Breast epithelium (tissue), 4 donors: ENCODE measurements at regions not wholly inside any gene's neighbourhood (a gene's known extent, or its start where the extent isn't known, plus 50 kb on each side); places are given as distances from the start of the nearest gene placed in this dataset.

ENCODE experiments used
- DNase-seq, 2 donors: peaks; one replicate each; pipeline ENCODE4 v3.0.0-alpha.2; 2019; ENCODE audit warnings: low spot score in 2 of 2
- H3K27ac ChIP-seq, 2 donors: fragments of 200-600 bp; sonication (generic) in 1 of 2; one replicate each; pipeline ENCODE4 v1.5.1; 2016 to 2019; ENCODE audit warnings: mild to moderate bottlenecking in 1 of 2
- H3K27me3 ChIP-seq, 2 donors: fragments of 200-600 bp; sonication (generic) in 1 of 2; one replicate each; pipeline versions ENCODE4 v1.5.1 to v1.6.0; 2017 to 2019; ENCODE audit warnings: control low read depth in 1 of 2, mild to moderate bottlenecking in 1 of 2
- H3K36me3 ChIP-seq: fragments of 200-600 bp; one replicate; pipeline ENCODE4 v1.5.1; 2019
- H3K4me1 ChIP-seq, 2 donors: fragments of 200-600 bp; sonication (generic); one replicate each; pipeline ENCODE4 v1.5.1; 2016 to 2019; ENCODE audit warnings: control low read depth in 1 of 2
- H3K4me3 ChIP-seq, 3 donors: fragments of 200-600 bp; sonication (generic); 1 replicate in 2 of 3; 2 replicates in 1 of 3; pipeline ENCODE4 v1.5.1; 2016 to 2019; ENCODE audit warnings: mild to moderate bottlenecking in 3 of 3, moderate library complexity in 2 of 3
- H3K9me3 ChIP-seq, 2 donors: fragments of 200-600 bp; sonication (generic) in 1 of 2; one replicate each; pipeline ENCODE4 v1.5.1; 2016 to 2019; ENCODE audit warnings: control low read depth in 1 of 2
- POLR2A ChIP-seq: fragments of 450-650 bp; IDR thresholded peaks from one replicate; pipeline ENCODE4 v1.6.1; 2016; ENCODE audit warnings: antibody characterized with exemption, mild to moderate bottlenecking, moderate library complexity
- POLR2AphosphoS5 ChIP-seq, 3 donors: sonication (generic); formaldehyde crosslinking; IDR thresholded peaks; one replicate each; pipeline ENCODE4 v1.6.1; 2017; ENCODE audit warnings: antibody characterized with exemption in 3 of 3
- intact Hi-C: fragments of 100-400 bp; cut with DNase I; formaldehyde crosslinking; loops from one replicate; pipeline ENCODE4 v1.15.1; 2023; ENCODE audit warnings: low total_unique reads
- TF ChIP-seq, protein P1 (sequence below), 3 donors: fragments of 450-650 bp; IDR thresholded peaks; one replicate each; pipeline ENCODE4 v1.5.1; 2016 to 2017; ENCODE audit warnings: antibody characterized with exemption in 3 of 3, mild to moderate bottlenecking in 3 of 3, moderate library complexity in 3 of 3

DNA sequence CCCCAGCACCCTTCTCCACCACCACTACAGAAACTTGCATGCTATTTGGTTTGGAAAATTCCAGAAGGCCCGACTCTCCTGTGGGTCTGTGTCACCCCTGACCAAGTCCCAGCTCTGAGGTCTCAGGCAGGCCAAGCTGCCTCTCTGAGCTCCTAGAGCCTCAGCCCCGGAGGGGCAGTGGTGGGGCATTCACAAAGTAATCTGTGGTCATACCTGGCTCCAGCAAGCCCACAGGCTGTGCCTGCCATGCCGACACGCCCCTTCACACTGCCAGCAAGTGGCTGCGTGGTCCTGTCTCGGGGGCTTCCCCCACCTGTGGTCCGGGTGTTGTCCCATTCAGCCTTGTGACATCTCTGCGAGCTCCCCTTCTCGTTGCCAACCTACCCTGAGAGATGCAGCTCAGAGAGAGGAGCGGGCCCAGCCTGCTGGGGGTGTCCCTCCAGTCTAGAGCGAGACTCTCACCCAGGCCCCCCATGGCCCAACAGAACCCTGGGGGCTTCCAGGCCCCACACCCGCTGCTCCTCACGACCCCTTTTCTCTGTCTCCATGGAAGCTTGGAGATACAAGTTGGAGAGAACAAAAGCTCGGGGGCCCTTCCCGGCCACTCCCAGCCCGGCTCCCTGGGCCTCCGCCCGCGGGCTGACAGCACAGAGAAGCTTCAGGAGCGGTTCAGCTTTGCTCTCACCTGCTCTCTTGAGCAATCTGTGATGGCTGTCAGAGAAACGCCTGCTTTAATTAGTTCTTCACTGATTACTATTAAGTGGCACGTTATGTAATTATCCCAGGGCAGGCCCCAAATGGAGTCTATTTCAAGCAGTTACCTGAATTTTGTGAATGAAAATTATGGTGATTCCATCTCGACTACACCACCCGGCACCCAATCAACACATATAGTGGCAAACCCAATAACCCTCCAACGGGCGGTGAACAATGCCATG is 147.7 kb upstream of the PHACTR3 start:
- Histone ChIP-seq H3K27ac (no peak overlapping the region), H3K4me1 (no peaks in the 10 kb centered on the region), H3K36me3 (no peaks in the 10 kb centered on the region), H3K27me3 (peaks cover 0 to 4% of the 10 kb centered on the region in 2 donors), H3K4me3 (no peak overlapping the region), H3K9me3 (peaks cover 0 to 5% of the 10 kb centered on the region in 2 donors)
- TF ChIP-seq, protein P1, sequence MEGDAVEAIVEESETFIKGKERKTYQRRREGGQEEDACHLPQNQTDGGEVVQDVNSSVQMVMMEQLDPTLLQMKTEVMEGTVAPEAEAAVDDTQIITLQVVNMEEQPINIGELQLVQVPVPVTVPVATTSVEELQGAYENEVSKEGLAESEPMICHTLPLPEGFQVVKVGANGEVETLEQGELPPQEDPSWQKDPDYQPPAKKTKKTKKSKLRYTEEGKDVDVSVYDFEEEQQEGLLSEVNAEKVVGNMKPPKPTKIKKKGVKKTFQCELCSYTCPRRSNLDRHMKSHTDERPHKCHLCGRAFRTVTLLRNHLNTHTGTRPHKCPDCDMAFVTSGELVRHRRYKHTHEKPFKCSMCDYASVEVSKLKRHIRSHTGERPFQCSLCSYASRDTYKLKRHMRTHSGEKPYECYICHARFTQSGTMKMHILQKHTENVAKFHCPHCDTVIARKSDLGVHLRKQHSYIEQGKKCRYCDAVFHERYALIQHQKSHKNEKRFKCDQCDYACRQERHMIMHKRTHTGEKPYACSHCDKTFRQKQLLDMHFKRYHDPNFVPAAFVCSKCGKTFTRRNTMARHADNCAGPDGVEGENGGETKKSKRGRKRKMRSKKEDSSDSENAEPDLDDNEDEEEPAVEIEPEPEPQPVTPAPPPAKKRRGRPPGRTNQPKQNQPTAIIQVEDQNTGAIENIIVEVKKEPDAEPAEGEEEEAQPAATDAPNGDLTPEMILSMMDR (IDR thresholded peaks at IDR 0.05): no peak
- TF ChIP-seq POLR2A (no peak), POLR2AphosphoS5 (IDR thresholded peaks at IDR 0.05) (no peak)
- DNase-seq: no peak
- intact Hi-C loops: no loop called here

DNA sequence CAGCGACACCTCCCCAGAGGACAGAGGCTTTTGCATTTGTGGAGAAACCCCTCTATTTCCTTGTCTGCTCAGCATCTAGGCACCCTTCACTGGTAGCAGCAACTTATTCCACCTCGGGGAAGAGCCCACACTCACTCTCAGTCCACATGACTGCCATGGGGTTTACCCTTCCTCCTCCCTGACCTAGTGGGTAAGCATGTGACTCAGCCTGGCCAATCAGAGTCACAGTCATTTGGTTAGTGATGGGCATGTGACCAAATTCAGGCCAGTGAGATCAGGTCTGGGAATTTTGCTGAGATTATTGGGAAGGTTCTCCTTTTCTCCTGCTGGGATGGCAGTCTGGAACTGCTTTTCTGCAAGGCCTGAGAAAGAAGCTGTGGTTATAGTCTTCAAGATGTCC is 145.7 kb upstream of the PHACTR3 start:
- intact Hi-C loops: no loop called here
- TF ChIP-seq POLR2AphosphoS5 (IDR thresholded peaks at IDR 0.05): no peak
- TF ChIP-seq, protein P1 (IDR thresholded peaks at IDR 0.05): no peak
- no peak for TF ChIP-seq POLR2A
- H3K36me3 ChIP-seq: no peaks in the 10 kb centered on the region

DNA sequence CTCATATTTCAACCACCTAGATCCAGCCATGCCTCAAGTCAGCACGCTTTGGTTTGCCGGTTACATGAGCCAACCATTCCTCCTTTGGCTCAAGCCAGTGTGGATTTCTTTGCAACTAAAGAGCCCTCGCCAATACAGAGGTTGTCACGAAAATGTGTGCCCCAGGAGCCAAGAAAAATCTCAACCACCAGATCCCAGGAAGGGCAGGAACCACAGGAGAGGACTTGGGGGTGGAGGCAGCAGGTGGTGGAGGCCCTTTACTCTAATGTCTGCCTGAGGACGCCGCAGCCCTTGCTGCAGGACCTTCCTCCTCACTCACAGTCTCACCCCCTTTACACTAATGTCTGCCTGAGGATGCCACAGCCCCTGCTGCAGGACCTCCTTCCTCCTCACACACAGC is 144.8 kb upstream of the PHACTR3 start:
- Histone ChIP-seq H3K9me3 (peaks cover 0 to 5% of the 10 kb centered on the region in 2 donors), H3K27me3 (peaks cover 0 to 4% of the 10 kb centered on the region in 2 donors), H3K4me1 (no peaks in the 10 kb centered on the region), H3K27ac (no peak overlapping the region), H3K4me3 (no peak overlapping the region), H3K36me3 (no peaks in the 10 kb centered on the region)
- no peak for DNase-seq
- intact Hi-C loops: no loop called here
- TF ChIP-seq, protein P1 (IDR thresholded peaks at IDR 0.05): no peak
- TF ChIP-seq POLR2AphosphoS5 (IDR thresholded peaks at IDR 0.05) (no peak), POLR2A (no peak)

More for the DNA sequence above, 145.7 kb upstream of the PHACTR3 start:
- H3K9me3 ChIP-seq: peaks cover 0 to 5% of the 10 kb centered on the region in 2 donors
- no peak overlapping the region for H3K27ac ChIP-seq
- no peak overlapping the region for H3K4me3 ChIP-seq
- no peak for DNase-seq
- H3K27me3 ChIP-seq: peaks cover 0 to 4% of the 10 kb centered on the region in 2 donors
- H3K4me1 ChIP-seq: no peaks in the 10 kb centered on the region

DNA sequence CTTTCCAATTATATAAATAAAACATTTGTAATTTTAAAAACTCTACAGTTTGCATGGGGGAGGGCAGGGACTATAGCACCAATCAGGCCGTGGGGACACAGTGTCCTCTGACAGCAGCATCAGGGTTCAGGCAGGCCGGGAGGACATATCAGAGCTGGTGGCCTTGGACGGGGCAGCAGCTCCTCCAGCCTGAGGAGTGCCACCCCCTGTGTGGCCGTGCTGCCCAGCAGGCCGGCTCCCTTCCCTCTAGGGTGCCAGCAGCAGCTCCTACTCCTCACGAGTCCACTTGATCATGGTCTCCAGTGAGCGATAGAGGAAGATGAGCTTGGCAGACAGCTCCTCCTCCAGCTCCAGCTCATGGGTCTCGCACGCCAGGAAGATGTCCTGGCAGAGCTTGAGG is 144.0 kb upstream of the PHACTR3 start:
- TF ChIP-seq, protein P1 (IDR thresholded peaks at IDR 0.05): no peak
- TF ChIP-seq POLR2AphosphoS5 (IDR thresholded peaks at IDR 0.05): no peak
- TF ChIP-seq POLR2A: no peak
- intact Hi-C loops: no loop called here
- Histone ChIP-seq H3K27me3 (peaks cover 0 to 4% of the 10 kb centered on the region in 2 donors), H3K4me3 (no peak overlapping the region), H3K9me3 (peaks cover 0 to 5% of the 10 kb centered on the region in 2 donors), H3K27ac (no peak overlapping the region), H3K36me3 (no peaks in the 10 kb centered on the region), H3K4me1 (no peaks in the 10 kb centered on the region)
- DNase-seq: no peak

DNA sequence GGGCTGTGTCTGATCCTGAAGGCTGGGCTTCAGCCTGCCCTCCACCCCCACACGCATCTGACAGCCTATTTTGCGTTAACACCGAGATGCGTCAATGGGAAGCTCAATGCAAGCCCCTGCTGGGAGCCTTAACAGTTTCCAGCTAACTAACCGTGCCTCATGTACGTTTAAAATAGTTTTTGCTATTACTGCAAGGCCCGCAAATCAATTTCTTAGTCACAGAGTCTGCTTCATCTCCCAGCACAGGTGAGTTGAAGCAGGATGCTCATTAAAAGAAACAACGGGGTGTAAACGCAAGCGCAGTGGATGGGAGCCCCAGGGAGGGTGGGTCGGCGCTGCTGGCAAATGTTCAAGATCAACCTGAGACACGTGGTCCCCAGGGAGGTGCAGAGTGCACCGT is 142.8 kb upstream of the PHACTR3 start:
- no peak for DNase-seq
- intact Hi-C loops: loop anchor here (1.0 kb wide), 1 partner anchor 26 kb away; no protein-coding TSS in a partner anchor
- H3K27ac ChIP-seq: no peak overlapping the region

More for the DNA sequence above, 142.8 kb upstream of the PHACTR3 start:
- H3K36me3 ChIP-seq: no peaks in the 10 kb centered on the region
- no peak overlapping the region for H3K4me3 ChIP-seq
- peaks cover 0 to 4% of the 10 kb centered on the region in 2 donors for H3K27me3 ChIP-seq
- no peak for TF ChIP-seq POLR2A
- TF ChIP-seq, protein P1 (IDR thresholded peaks at IDR 0.05): no peak
- no peak for TF ChIP-seq POLR2AphosphoS5 (IDR thresholded peaks at IDR 0.05)
- H3K9me3 ChIP-seq: peaks cover 0 to 5% of the 10 kb centered on the region in 2 donors
- H3K4me1 ChIP-seq: no peaks in the 10 kb centered on the region
